HG03280 (cell line): ENCODE measurements at regions not wholly inside any gene's neighbourhood (a gene's known extent, or its start where the extent isn't known, plus 50 kb on each side); places are given as distances from the start of the nearest gene placed in this dataset.

Experiments used
- ATAC-seq: cut with Tn5 transposase; IDR thresholded peaks from one replicate; pipeline ENCODE4 v1.9.1; 2021; ENCODE audit warnings: mild to moderate bottlenecking, moderate library complexity; ENCODE audit not compliant: unreplicated experiment

GRCh38 chr21:34022627-34023335 is 50.6 kb upstream of the MRPS6 start:
- no peak for ATAC-seq

DNA sequence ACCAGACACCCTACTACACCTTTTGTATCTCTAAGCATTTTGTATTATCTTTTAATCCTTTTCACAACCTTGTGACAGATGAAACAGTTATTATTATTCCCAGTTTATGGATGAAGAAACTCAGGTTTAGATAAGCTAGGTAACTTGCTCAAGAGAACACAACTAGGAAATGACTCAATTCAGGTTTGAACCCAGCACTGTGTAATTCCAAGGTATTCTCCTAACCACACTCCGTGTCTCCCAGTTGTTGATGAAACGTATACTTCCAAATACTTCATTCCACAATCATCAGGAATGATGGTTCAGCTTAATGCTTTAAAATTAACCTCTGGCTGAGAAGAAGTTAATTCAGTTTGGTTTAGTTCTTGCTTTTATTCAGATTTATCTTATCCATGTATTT is 51.7 kb upstream of the MRPS6 start:
- no peak for ATAC-seq

- no peak for ATAC-seq
These were observed 52.3 kb upstream of the MRPS6 start for GRCh38 chr21:34020983-34021553.

- ATAC-seq: peak; percentile 50
These were observed 53.2 kb upstream of the MRPS6 start for GRCh38 chr21:34020005-34020847.

- ATAC-seq: no peak
These were observed 54.0 kb upstream of the MRPS6 start for GRCh38 chr21:34019402-34019801.

- ATAC-seq: no peak
These were observed 54.5 kb upstream of the MRPS6 start for GRCh38 chr21:34018910-34019309.

DNA sequence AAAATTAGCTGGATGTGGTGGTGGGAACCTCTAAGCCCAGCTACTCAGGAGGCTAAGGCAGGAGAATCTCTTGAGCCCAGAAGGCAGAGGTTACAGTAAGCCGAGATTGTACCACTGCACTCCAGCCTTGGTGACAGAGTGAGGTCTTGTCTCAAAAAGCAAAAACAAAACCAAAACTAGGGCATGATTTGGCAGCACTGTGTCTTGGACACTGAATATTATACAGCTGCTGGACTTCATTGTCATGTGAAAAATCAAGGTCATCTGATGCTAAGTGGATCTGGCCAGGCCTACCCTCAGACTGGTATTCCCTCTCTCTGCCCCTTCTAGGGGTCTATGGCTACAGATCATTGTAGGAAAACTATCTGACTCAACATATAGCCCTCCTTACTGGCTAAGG is 55.2 kb upstream of the MRPS6 start:
- ATAC-seq: peak; percentile 39

DNA sequence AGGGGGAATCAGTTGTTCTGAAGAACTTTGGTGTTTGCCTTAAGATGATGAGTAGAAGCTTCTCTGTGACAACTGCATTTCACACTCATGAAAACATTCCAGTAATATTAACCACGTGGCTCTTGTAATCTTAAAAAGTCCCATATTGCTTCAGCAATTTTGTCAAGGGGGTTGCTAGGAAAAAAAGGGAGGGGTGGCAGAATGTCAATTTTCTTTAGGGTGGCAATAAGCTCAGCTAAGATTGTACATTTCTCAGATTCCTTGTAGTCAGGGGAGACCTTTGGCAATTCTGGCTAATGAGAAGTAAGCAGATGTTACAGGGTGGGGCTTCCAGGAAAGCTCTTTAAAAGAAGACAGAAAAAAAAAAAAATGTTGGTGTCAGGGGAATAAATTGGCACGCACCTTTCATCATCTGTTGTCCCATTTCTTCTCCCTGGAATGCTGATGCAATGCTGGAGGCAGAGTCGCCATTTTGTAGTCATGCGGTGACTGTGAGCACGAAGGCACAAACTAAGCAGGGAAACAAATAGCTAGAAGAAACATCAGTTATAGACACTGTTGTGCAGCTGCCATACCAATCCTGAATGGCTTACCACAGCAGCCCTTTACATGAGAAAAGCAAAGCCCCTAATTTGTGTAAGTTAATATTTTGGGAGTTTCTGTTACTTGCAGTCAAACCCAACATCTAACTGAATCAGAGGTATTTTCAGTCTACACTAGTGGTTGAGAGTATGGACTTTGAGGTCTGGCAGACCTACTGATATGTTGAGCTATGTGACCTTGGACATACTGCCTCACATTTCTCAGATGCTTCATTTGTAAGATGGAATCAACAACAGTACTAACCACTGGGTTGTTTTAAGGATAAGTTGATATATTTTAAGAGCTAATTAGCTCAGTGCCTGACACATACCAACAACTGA is 56.1 kb upstream of the MRPS6 start:
- no peak for ATAC-seq

DNA sequence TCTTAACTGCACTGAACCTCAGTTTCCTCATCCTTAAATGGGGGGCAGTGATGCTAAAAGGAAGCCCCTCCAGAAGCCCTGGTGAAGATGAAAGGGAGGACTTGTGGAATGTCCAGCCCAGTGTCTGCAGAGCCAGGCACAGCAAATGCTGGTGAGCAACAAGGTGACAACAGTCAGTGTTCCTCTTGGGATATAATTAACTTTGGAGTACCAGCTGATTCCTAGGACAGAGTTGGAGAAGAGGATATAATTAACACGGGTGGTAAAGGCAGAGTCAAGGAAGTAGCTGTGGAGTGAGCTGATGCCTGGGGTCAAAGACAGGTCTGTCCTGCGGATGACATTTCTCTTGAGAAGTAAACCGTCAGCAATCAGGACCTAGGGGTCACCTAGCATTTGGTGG is 60.7 kb upstream of the MRPS6 start:
- no peak for ATAC-seq

DNA sequence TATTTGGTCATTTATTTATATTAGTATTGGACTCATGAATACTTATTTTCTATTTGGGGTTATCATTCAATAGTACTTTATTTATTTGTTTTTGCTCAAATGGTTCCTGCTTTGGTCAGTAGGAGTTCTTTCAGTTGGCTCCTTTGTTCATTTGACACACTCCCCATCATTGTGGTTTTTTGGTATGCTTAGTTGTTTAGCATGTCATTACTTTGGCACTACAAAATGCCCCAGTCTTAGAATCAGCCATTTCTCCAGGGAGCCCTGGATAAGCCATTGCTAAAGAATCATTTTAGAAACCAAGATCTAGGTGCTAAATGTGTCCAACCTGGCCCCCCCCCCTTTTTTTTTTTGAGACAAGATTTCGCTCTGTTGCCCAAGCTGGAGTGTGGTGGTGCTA is 61.7 kb upstream of the MRPS6 start:
- ATAC-seq: no peak

DNA sequence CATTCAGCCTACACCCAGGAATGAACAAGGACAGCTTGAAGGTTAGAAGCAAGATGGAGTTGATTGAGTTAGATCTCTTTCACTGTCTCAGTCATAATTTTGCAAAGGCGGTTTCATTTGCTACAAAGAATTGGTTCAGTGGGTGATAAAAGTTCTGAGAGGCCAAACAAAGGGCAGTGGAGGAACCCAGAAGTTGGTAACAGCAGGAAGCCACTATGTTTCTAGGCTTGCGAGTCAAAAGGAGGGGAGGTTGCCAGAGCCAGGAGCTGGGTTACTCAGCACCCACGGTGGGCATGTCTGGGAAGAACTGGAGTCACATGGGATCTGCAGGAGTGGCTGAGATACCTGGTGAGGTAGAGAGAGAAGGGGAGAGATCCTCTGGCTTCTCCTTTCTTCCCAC is 64.2 kb upstream of the MRPS6 start:
- no peak for ATAC-seq

DNA sequence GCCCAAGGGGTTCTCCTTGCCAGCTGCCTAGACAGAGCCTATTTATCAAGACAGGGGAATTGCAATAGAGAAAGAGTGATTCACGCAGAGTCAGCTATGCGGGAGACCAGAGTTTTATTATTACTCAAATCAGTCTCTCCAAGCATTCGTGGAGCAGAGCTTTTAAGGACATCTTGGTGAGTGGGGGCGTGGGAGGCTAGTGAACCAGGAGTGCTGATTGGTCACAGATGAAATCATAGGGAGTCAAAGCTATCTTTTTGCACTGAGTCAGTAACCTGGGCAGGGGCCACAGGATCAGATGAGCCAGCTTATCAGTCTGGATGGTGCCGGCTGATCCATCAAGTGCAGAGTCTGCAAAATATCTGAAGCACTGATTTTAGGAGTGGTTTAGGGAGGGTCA is 64.8 kb upstream of the MRPS6 start:
- ATAC-seq: no peak

DNA sequence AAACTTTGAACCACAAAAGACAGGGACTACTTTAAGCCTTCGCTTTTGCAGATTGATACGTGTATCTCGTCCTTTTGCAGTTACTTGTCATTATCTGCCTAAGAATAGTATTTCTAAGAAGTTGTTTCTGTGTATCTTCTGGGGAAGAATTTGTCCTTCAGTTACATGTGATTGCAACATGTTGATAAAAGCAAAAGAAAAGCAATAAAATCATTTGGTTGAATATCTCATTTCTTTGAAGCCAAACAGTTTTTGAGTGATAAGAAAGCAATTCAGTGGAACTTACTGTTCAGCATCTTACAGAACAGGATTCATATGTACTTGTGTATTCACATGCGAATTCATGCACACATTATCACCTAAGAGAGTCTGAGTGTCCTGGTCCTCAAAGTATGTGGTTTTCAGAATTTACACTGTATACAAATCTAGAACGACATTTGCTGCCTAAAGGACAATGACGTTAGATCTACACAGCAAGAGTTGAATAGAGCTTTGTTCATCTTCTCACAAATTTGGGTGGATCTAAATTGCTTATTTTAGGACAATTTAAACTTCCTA is 66.7 kb upstream of the MRPS6 start:
- no peak for ATAC-seq

DNA sequence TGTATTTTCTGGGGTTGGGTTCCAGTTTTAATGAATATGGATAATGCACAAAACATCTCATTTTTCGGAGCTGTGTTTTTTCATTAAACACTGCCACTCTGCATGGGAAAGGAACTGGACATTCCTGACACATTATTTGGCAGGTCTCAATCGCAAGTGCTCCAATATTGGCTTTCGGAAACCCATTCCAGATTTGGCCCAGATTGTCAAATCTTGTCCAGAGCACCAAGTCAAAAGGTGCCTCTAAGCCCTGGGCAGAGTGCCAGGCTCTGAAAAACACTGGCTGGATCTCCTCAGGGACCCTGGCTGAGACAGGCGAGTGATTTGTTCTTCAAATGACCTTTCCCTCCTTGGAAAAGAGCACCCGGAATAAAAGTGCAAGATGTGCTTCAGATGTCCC is 68.4 kb upstream of the MRPS6 start:
- no peak for ATAC-seq

GRCh38 chr21:34004013-34004938 is 69.1 kb upstream of the MRPS6 start:
- no peak for ATAC-seq

GRCh38 chr21:34003428-34003827 is 70.0 kb upstream of the MRPS6 start:
- ATAC-seq: no peak

DNA sequence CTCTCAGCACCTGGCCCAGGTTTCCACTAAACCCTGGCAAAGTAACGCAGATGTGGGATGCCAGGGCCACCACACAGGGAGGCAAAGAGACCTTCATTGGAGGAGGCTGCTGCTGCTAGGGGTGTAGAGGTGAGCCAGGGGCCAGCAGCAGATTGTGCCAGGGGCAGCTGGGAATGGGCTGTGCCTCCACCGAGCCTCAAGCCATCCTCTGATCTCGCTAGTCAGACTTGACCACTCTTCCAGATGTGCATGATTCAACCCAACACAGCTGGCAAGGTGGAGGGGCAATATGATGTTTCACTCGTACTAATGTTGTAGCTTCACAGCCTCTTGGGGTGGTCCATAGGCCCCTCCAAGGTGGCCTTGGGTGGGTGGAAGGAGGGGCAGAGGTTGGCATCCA is 73.0 kb upstream of the MRPS6 start:
- no peak for ATAC-seq

GRCh38 chr21:33998809-33999208 is 74.6 kb upstream of the MRPS6 start:
- no peak for ATAC-seq

DNA sequence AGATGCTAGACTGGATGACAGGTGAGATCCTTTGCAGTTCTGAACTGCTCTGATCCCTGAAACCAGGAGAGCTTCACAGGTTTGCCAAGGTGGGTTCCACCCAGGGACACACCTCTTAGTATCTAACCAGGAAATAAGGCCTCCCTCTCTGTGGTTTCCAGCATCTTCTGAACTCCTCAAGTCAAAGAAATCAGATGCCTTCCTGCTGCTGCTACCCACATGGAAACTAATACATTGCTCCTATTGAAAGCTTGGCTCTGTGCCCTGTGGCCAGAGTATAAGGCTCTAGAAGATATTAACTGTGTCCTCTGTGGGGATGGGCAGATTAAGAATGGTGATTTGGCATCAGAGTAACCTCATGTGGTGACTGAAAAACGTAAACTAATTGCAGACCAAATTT is 75.0 kb upstream of the MRPS6 start:
- ATAC-seq: no peak

- ATAC-seq: no peak
These were observed 75.9 kb upstream of the MRPS6 start for GRCh38 chr21:33997436-33997835.
